GM19351 (cell line): ENCODE measurements at regions not wholly inside any gene's neighbourhood (a gene's known extent, or its start where the extent isn't known, plus 50 kb on each side); places are given as distances from the start of the nearest gene placed in this dataset.

Source experiments
- ATAC-seq: cut with Tn5 transposase; IDR thresholded peaks from one replicate; pipeline ENCODE4 v1.9.1; 2021; ENCODE audit warnings: mild to moderate bottlenecking, moderate library complexity; ENCODE audit not compliant: unreplicated experiment

- no peak for ATAC-seq
These were observed 121.4 kb upstream of the COPS8 start for GRCh38 chr2:236964291-236964690.

GRCh38 chr2:236965021-236965840 lies 120.5 kb upstream of the COPS8 start:
- ATAC-seq = no peak

- ATAC-seq = no peak
These were observed 119.9 kb upstream of the COPS8 start for GRCh38 chr2:236965841-236966096.

GRCh38 chr2:236967499-236967783 lies 118.2 kb upstream of the COPS8 start:
- no peak for ATAC-seq

GRCh38 chr2:236968101-236968879 lies 117.4 kb upstream of the COPS8 start:
- no peak for ATAC-seq

- no peak for ATAC-seq
These were observed 116.7 kb upstream of the COPS8 start for GRCh38 chr2:236968880-236969534.

GRCh38 chr2:236969767-236970655 lies 115.7 kb upstream of the COPS8 start:
- no peak for ATAC-seq

- no peak for ATAC-seq
These were observed 115.1 kb upstream of the COPS8 start for GRCh38 chr2:236970656-236971010.

GRCh38 chr2:236971131-236971821 lies 114.4 kb upstream of the COPS8 start:
- ATAC-seq = no peak

GRCh38 chr2:236971919-236972381 lies 113.7 kb upstream of the COPS8 start:
- ATAC-seq = no peak

- ATAC-seq = no peak
These were observed 113.0 kb upstream of the COPS8 start for GRCh38 chr2:236972491-236973342.

GRCh38 chr2:236973343-236973980 lies 112.2 kb upstream of the COPS8 start:
- ATAC-seq = no peak

- no peak for ATAC-seq
These were observed 111.5 kb upstream of the COPS8 start for GRCh38 chr2:236974148-236974547.

GRCh38 chr2:236974752-236975151 lies 110.9 kb upstream of the COPS8 start:
- no peak for ATAC-seq

GRCh38 chr2:236975766-236976165 lies 109.9 kb upstream of the COPS8 start:
- no peak for ATAC-seq

- ATAC-seq = no peak
These were observed 109.2 kb upstream of the COPS8 start for GRCh38 chr2:236976266-236977062.

GRCh38 chr2:236977063-236977851 lies 108.4 kb upstream of the COPS8 start:
- ATAC-seq = no peak
